Pancreas (tissue), 10 donors: ENCODE measurements at regions not wholly inside any gene's neighbourhood (a gene's known extent, or its start where the extent isn't known, plus 50 kb on each side); places are given as distances from the start of the nearest gene placed in this dataset.
A peak's percentile ranks its signal among the peaks of the same experiment; 100 is the strongest.

Experiments
- ATAC-seq, 4 donors: fragments of 200-7000 bp; cut with Tn5 transposase; one replicate each; pipeline versions ENCODE4 v1.8.0 to v1.9.1; 2020; ENCODE audit warnings: mild to moderate bottlenecking in 4 of 4, moderate library complexity in 4 of 4
- DNase-seq, 6 donors: peaks; one replicate each; pipeline ENCODE4 v3.0.0-alpha.2; 2020
- FAIRE-seq: peaks from 2 replicates; lab custom pipeline; 2012; peaks lifted over from hg19 to GRCh38; lab: Jason Lieb, UNC
- H3K27ac ChIP-seq, 4 donors: fragments of 200-600 bp; sonication (generic); 1 replicate in 3 of 4; 2 replicates in 1 of 4; pipeline versions ENCODE4 v1.5.0 to v1.8.0; 2020
- H3K27me3 ChIP-seq, 4 donors: fragments of 200-600 bp; one replicate each; pipeline ENCODE4 v1.8.0; 2021
- H3K36me3 ChIP-seq, 3 donors: fragments of 200-600 bp; sonication (generic) in 1 of 3; one replicate each; pipeline versions ENCODE4 v1.5.0 to v1.8.0; 2020 to 2021
- H3K4me1 ChIP-seq, 3 donors: fragments of 200-600 bp; one replicate each; pipeline ENCODE4 v1.8.0; 2021
- H3K4me3 ChIP-seq, 4 donors: fragments of 200-600 bp; sonication (generic) in 2 of 4; one replicate each; pipeline versions ENCODE4 v1.5.0 to v1.8.0; 2020 to 2021
- H3K9me3 ChIP-seq, 4 donors: fragments of 200-600 bp; one replicate each; pipeline ENCODE4 v1.8.0; 2021
- WGBS, 2 donors: extraction: QIAGEN DNeasy Blood & Tissue Kit; methylation state at CpG; one replicate each; pipeline ENCODE4 v1.1.7; 2013; 5-methylcytosine and 5-hydroxymethylcytosine counted together
- intact Hi-C, 3 donors: fragments of 100-400 bp; cut with DNase I; formaldehyde crosslinking; loops; one replicate each; pipeline versions ENCODE4 v1.11.1 to v1.14.2; 2022
- TF ChIP-seq, protein P1 (sequence below), 4 donors: fragments of 200-600 bp; sonication (generic) in 3 of 4; IDR thresholded peaks; one replicate each; pipeline versions ENCODE4 v1.5.0 to v1.8.0; 2021; ENCODE audit warnings: antibody characterized with exemption in 4 of 4
- donor health status: healthy with polysubstance abuse.
- donor health status: DM: no; HTN: no; CAD: no; lungs with moderate emphysema.
- donor health status: DM: no; HTN: no; CAD: no.
- donor health status: control.
- donor health status: control.
- donor health status: Bipolar disorder and iron deficiency.
- donor health status: DM: yes; HTN: yes; CAD: no.
- donor health status: DM: no; HTN: no; CAD: no.
- donor health status: DM: no; HTN: no; CAD: no.
- donor health status: DM: yes; HTN: yes; CAD: no.

DNA sequence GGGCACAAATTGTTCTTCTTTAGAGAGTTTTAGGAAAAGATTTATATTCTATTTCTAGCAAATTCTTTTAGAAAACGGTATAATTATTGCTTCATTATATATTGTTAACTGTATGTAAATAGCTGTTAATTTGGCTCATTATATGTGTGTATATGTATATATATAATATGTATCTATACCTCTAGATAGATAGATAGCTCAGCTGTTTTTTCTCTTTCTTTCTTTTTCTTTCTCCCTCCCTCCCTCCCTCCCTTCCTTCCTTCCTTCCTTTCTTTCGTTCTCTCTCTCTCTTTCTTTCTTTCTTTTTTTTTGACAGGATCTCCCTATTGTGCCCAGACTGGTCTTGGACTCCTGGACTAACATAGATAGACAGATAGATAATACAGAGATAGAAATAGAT, 1538.8 kb downstream of the PCDH7 start:
- Histone ChIP-seq H3K4me3 (no peak overlapping the region), H3K36me3 (no peaks in the 10 kb centered on the region), H3K9me3 (no peaks in the 10 kb centered on the region), H3K27me3 (no peaks in the 10 kb centered on the region), H3K4me1 (no peaks in the 10 kb centered on the region), H3K27ac (no peak overlapping the region)
- no peak for DNase-seq
- TF ChIP-seq, protein P1, sequence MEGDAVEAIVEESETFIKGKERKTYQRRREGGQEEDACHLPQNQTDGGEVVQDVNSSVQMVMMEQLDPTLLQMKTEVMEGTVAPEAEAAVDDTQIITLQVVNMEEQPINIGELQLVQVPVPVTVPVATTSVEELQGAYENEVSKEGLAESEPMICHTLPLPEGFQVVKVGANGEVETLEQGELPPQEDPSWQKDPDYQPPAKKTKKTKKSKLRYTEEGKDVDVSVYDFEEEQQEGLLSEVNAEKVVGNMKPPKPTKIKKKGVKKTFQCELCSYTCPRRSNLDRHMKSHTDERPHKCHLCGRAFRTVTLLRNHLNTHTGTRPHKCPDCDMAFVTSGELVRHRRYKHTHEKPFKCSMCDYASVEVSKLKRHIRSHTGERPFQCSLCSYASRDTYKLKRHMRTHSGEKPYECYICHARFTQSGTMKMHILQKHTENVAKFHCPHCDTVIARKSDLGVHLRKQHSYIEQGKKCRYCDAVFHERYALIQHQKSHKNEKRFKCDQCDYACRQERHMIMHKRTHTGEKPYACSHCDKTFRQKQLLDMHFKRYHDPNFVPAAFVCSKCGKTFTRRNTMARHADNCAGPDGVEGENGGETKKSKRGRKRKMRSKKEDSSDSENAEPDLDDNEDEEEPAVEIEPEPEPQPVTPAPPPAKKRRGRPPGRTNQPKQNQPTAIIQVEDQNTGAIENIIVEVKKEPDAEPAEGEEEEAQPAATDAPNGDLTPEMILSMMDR (IDR thresholded peaks at IDR 0.05): no peak
- ATAC-seq: no peak
- intact Hi-C loops: no loop called here
- 63 to 74% methylated on average over 2 of the region's 2 CpGs for WGBS, 2 donors
- FAIRE-seq: no peak

DNA sequence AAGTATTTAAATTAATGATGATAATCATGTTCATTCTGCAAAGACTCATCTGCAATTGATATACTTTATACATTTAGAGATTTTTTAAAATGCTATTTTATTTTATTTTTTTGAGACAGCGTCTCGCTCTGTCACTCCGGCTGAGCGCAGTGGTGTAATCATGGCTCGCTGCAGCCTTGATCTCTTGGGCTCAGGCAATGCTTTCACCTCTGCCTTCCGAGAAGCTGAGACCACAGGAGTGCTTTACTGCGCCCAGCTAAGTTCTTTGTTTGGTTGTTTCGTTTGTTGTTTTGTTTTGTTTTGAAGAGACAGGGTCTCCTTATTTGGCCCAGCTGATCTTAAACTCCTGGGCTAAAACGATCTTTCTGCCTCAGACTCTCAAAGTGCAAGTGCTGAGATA, 1541.0 kb downstream of the PCDH7 start:
- WGBS, 2 donors: 69 to 73% methylated on average over 9 of the region's 9 CpGs
- no peak for ATAC-seq
- FAIRE-seq: no peak
- TF ChIP-seq, protein P1 (IDR thresholded peaks at IDR 0.05): no peak
- H3K27ac ChIP-seq: no peak overlapping the region
- no peaks in the 10 kb centered on the region for H3K27me3 ChIP-seq
- H3K4me1 ChIP-seq: no peaks in the 10 kb centered on the region
- no peak overlapping the region for H3K4me3 ChIP-seq
- intact Hi-C loops: no loop called here
- no peak for DNase-seq
- no peaks in the 10 kb centered on the region for H3K9me3 ChIP-seq
- H3K36me3 ChIP-seq: no peaks in the 10 kb centered on the region

DNA sequence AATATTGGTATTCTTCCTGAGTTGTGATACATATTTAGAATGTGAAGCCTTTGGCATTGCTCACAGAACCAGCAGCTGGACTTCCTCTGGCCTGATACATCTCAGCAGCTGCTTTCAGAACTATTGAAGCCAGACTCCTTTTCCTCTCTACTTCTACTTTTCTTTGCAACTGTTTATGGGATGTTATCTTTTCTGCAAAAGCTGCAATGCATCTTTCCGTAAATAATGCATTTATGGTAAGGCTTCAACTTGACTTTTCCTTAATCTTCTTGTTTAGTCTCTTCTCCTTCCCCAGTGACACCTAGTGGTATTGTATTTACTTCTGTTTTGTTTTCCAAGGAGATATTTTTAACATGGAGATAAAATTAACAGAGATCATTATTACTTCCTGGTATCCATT, 1548.7 kb downstream of the PCDH7 start:
- H3K27ac ChIP-seq: no peak overlapping the region
- H3K36me3 ChIP-seq: no peaks in the 10 kb centered on the region
- H3K27me3 ChIP-seq: no peaks in the 10 kb centered on the region
- WGBS, 2 donors: 0% methylated on average over 1 of the region's 1 CpG
- intact Hi-C loops: no loop called here
- H3K9me3 ChIP-seq: no peaks in the 10 kb centered on the region
- DNase-seq: no peak
- no peaks in the 10 kb centered on the region for H3K4me1 ChIP-seq
- no peak overlapping the region for H3K4me3 ChIP-seq
- no peak for FAIRE-seq
- TF ChIP-seq, protein P1 (IDR thresholded peaks at IDR 0.05): no peak
- no peak for ATAC-seq

DNA sequence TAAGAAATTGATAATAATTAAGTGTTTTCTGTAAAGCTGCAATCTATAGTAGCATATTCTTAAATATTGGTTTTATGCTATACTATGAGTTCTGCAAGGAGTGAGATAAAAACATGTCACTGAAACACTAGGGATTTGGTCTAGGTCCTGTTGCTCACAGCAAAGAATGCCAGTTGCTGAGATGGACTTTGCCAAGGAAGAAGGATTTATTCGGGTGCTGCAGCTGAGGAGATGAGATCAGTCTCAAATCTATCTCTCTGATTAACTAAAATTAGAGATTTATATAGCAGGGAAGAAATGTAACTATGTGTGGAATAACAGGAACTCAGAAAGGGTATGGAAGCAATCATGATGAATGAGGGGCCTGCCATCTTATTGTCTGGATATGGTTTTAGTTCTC, 1569.9 kb downstream of the PCDH7 start:
- Histone ChIP-seq H3K36me3 (no peaks in the 10 kb centered on the region), H3K9me3 (no peaks in the 10 kb centered on the region), H3K4me3 (no peak overlapping the region), H3K27me3 (no peaks in the 10 kb centered on the region), H3K27ac (no peak overlapping the region), H3K4me1 (no peaks in the 10 kb centered on the region)
- WGBS, 2 donors: 75 to 86% methylated on average over 1 of the region's 1 CpG
- TF ChIP-seq, protein P1 (IDR thresholded peaks at IDR 0.05): no peak
- intact Hi-C loops: no loop called here
- DNase-seq (no peak), FAIRE-seq (no peak), ATAC-seq (no peak)

DNA sequence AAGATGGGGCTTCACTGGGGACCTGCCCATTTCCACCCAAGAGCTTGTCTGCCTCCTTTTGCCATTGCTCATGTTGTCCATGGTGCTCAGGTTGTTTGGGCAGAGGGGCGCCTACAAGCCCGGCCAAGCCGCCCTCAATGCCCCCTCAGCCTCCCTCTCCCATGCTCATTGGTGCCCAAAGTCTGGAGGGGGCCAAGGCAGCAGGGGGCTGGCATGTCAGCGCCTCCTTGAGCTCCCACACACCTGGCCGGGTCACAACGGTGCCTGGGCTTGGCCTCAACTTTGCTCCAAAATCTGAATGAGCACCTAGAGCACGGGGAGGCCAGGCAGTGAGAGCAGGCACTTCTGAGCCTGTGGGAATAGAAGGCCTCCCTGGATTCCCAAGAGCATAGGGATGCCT, 1598.8 kb downstream of the PCDH7 start:
- no peaks in the 10 kb centered on the region for H3K27me3 ChIP-seq
- no peak for FAIRE-seq
- no peak overlapping the region for H3K4me3 ChIP-seq
- TF ChIP-seq, protein P1 (IDR thresholded peaks at IDR 0.05): no peak
- intact Hi-C loops: no loop called here
- ATAC-seq: no peak
- no peaks in the 10 kb centered on the region for H3K4me1 ChIP-seq
- no peaks in the 10 kb centered on the region for H3K36me3 ChIP-seq
- H3K9me3 ChIP-seq: no peaks in the 10 kb centered on the region
- H3K27ac ChIP-seq: no peak overlapping the region
- WGBS, 2 donors: 76 to 86% methylated on average over 7 of the region's 7 CpGs
- peak in 1 of 6 donors; percentile 32 for DNase-seq
